RKO (cell line): ENCODE measurements at regions not wholly inside any gene's neighbourhood (a gene's known extent, or its start where the extent isn't known, plus 50 kb on each side); places are given as distances from the start of the nearest gene placed in this dataset.
A peak's percentile ranks its signal among the peaks of the same experiment; 100 is the strongest.

Experiments used
- DNase-seq: peaks from one replicate; pipeline ENCODE4 v3.0.0-alpha.2; 2016; ENCODE audit warnings: low spot score

- peak; percentile 43 for DNase-seq
Observed at GRCh38 chr6:133184798-133185372, 56.3 kb upstream of the EYA4 start.

- no peak for DNase-seq
Observed at GRCh38 chr6:133185731-133186130, 55.4 kb upstream of the EYA4 start.

- DNase-seq = no peak
Observed at GRCh38 chr6:133187114-133187513, 54.0 kb upstream of the EYA4 start.

DNA sequence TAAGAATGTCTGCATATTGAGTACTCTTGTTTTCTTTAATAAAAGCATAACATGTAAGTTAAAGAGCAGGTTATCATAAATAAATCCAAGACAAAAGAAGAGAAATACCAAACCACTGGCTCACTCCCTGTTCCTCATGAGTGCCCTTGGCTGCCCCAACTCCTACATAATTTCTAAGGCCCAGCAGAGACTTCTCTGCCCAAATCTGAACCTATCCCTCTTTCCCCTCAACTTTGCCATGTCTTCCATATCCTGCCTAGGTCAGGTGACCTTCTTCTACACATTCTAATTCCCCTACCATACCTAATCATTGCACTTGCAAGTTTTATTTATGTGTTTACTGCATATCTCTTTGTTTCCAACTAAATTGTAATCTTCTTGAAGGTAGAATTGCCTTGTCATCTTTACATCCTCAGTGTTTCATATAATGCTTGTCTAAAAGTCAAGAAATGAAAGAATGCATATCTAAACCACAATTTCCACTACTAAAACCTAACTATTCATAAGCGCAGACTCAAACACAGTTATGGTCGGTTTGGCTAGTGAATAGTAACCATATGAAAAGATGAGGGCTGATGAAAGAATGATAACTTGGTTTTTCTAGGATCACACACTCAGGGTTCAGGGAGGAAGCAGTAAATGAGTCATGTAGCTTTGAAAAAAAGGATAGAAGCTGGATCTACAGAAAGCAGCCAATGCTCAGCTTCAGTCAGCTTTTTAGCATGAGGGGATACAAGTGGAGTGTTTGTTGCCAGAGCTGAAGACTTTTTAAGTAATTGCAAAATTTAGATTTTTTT is 53.3 kb upstream of the EYA4 start:
- DNase-seq = peak; percentile 6

DNA sequence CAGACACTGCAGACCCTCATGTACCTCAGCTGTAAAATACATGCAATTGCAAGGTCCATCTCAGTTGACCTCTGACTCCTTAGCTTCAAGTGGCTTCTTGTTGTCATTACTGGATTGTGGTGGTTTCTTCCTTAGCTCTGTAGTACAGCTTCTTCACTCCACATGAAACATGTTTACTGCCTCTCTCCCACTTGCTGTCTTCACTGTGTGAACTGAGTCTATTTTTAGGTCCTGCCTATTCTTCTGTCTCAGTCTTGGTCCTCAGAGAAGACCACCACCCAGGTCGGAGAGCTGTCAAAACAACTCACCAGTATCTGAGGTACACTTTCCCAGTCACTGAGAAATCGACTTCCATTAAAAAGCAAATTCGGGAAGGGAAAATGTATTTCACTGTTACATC is 50.2 kb upstream of the EYA4 start:
- DNase-seq = no peak

DNA sequence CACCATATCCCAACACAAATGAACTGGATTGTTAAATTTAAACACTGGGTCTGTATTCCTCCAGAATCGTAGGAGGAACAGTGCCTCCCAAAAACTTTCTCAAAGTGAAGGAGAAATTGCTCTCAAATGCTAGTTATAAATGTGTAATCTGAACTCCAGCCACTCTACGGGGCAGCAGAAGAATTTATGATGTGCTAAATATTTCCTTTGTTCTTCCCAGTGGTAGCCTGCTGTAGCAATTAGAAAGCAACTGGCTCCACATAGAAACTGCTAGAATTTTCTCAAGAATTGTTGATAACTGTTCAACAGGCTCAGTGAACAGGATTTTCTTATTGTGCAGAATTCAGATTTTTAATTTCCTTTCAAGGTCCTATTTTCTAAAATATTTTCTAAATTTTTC is 49.8 kb upstream of the EYA4 start:
- DNase-seq = no peak
